GM12878 (cell line): ENCODE measurements at regions not wholly inside any gene's neighbourhood (a gene's known extent, or its start where the extent isn't known, plus 50 kb on each side); places are given as distances from the start of the nearest gene placed in this dataset.

Experiments used
- ATAC-seq: fragments of 200-7000 bp; cut with Tn5 transposase; 3 replicates; pipeline ENCODE4 v1.9.1; 2020; ENCODE audit warnings: mild to moderate bottlenecking, moderate library complexity
- BruUV-seq: library from RNA; stranded (reverse); fragments of 400-500 nt; replicated peaks from 2 replicates; lab custom pipeline; 2021; lab: Mats Ljungman, UMichigan
- CTCF ChIA-PET: fragments of 300-600 bp; sonication (Branson Sonifier 250); formaldehyde crosslinking; extraction: SDS; loops from one replicate; lab custom pipeline; 2021; ENCODE audit warnings: inconsistent platforms; lab: Yijun Ruan, JAX
- POLR2A ChIA-PET: fragments of 350-600 bp; formaldehyde crosslinking; extraction: SDS; loops from one replicate; lab custom pipeline; 2021; ENCODE audit warnings: inconsistent platforms; lab: Charles Lee
- RAD21 ChIA-PET: fragments of 300-600 bp; sonication (Branson Sonifier 250); formaldehyde crosslinking; loops from one replicate; lab custom pipeline; 2023; ENCODE audit warnings: antibody characterized with exemption; ENCODE audit not compliant: unreplicated experiment; lab: Charles Lee
- SMC1A ChIA-PET: fragments of 300-600 bp; sonication (Branson Sonifier 250); formaldehyde crosslinking; loops from one replicate; lab custom pipeline; 2023; ENCODE audit not compliant: unreplicated experiment, uncharacterized antibody; lab: Charles Lee
- DNase-seq: peaks from one replicate; pipeline ENCODE4 v3.0.0-alpha.2; 2011; ENCODE audit warnings: low read depth, low spot score
- FAIRE-seq: peaks from 3 replicates; lab custom pipeline; 2011; peaks lifted over from hg19 to GRCh38; lab: Jason Lieb, UNC
- H2AFZ ChIP-seq: 2 replicates; pipeline ENCODE4 v1.6.0; 2011; ENCODE audit warnings: low read depth, low read length, control low read depth; ENCODE audit not compliant: control insufficient read depth
- H3K27ac ChIP-seq: 2 replicates; pipeline ENCODE4 v1.5.1; 2011; ENCODE audit warnings: control low read depth; ENCODE audit not compliant: control insufficient read depth, insufficient read depth
- H3K27me3 ChIP-seq, 2 experiments: replicated peaks in 1 of 2; 2 replicates each; pipeline versions ENCODE4 v1.6.0 to v1.6.1; 2011; ENCODE audit warnings: low read length in 1 of 2; ENCODE audit not compliant: control insufficient read depth in 2 of 2, insufficient read depth in 2 of 2
- H3K36me3 ChIP-seq, 2 experiments: 2 replicates each; pipeline ENCODE4 v1.5.1; 2011; ENCODE audit warnings: low read length in 1 of 2; ENCODE audit not compliant: control insufficient read depth in 2 of 2, insufficient read depth in 2 of 2
- H3K4me1 ChIP-seq: 2 replicates; pipeline ENCODE4 v1.6.1; 2011; ENCODE audit warnings: mild to moderate bottlenecking, low read length, moderate library complexity, mixed read lengths; ENCODE audit not compliant: control insufficient read depth, insufficient read depth
- H3K4me2 ChIP-seq: 2 replicates; pipeline ENCODE4 v1.6.0; 2011; ENCODE audit warnings: control low read depth; ENCODE audit not compliant: control insufficient read depth, insufficient read depth
- H3K4me3 ChIP-seq: fragments of 200-600 bp; sonication (generic); 2 replicates; pipeline ENCODE4 v1.5.1; 2016
- H3K79me2 ChIP-seq: 2 replicates; pipeline ENCODE4 v1.6.0; 2011; ENCODE audit warnings: low read length; ENCODE audit not compliant: control insufficient read depth, insufficient read depth
- H3K9ac ChIP-seq: 2 replicates; pipeline ENCODE4 v1.8.0; 2011; ENCODE audit warnings: low read length, control low read depth, mixed read lengths; ENCODE audit not compliant: control insufficient read depth, insufficient read depth
- H3K9me3 ChIP-seq: replicated peaks from 3 replicates; pipeline ENCODE4 v1.5.1; 2011; ENCODE audit warnings: mild to moderate bottlenecking, low read length; ENCODE audit not compliant: control insufficient read depth, insufficient read depth
- H4K20me1 ChIP-seq: 2 replicates; pipeline ENCODE4 v1.6.0; 2011; ENCODE audit not compliant: control insufficient read depth, insufficient read depth
- CBX3 ChIP-seq: fragments of 200-600 bp; sonication (generic); IDR thresholded peaks from 2 replicates; pipeline ENCODE4 v1.6.1; 2016; ENCODE audit warnings: low read depth, borderline replicate concordance
- DPF2 ChIP-seq: fragments of 450-650 bp; IDR thresholded peaks from 2 replicates; pipeline ENCODE4 v1.6.1; 2017; ENCODE audit warnings: mild to moderate bottlenecking
- KDM1A ChIP-seq: fragments of 200-600 bp; sonication (generic); IDR thresholded peaks from 2 replicates; pipeline ENCODE4 v1.6.1; 2016; ENCODE audit warnings: borderline replicate concordance
- MXI1 ChIP-seq: fragments of 150-350 bp; IDR thresholded peaks from 2 replicates; pipeline ENCODE4 v1.6.1; 2011; ENCODE audit warnings: low read depth, mild to moderate bottlenecking, inconsistent platforms, low read length, improper control_type of control experiment
- PAX5 ChIP-seq: IDR thresholded peaks from 2 replicates; pipeline ENCODE4 v1.6.1; 2011; ENCODE audit warnings: low read depth, low read length, borderline replicate concordance
- RCOR1 ChIP-seq: conservative IDR thresholded peaks from 2 replicates; pipeline ENCODE4 v1.6.1; 2012; ENCODE audit warnings: low read depth, low read length, improper control_type of control experiment
- SMC3 ChIP-seq: IDR thresholded peaks from 2 replicates; pipeline ENCODE4 v1.6.1; 2011; ENCODE audit warnings: low read length, improper control_type of control experiment, borderline replicate concordance
- SREBF1 ChIP-seq: IDR thresholded peaks from 2 replicates; pipeline ENCODE4 v1.6.1; 2012; ENCODE audit warnings: mild to moderate bottlenecking, low read length
- TCF7 ChIP-seq: IDR thresholded peaks from 2 replicates; pipeline ENCODE4 v1.6.1; 2014; ENCODE audit warnings: antibody characterized with exemption, borderline replicate concordance
- YBX1 ChIP-seq: fragments of 450-650 bp; IDR thresholded peaks from 2 replicates; pipeline ENCODE4 v1.6.1; 2016; ENCODE audit warnings: antibody characterized with exemption
- ZZZ3 ChIP-seq: IDR thresholded peaks from 2 replicates; pipeline ENCODE4 v1.6.1; 2011; ENCODE audit warnings: low read depth; ENCODE audit not compliant: control insufficient read depth, insufficient read length
- WGBS: methylation state at CpG from one replicate; pipeline ENCODE4 v1.1.6; 2016; ENCODE audit warnings: low lambda C conversion rate; ENCODE audit not compliant: insufficient replicate concordance, insufficient coverage; ENCODE audit errors: missing lambda C conversion rate; 5-methylcytosine and 5-hydroxymethylcytosine counted together
- in situ Hi-C: fragments of 300-500 bp; cut with MboI; formaldehyde crosslinking; loops from 9 replicates; pipeline ENCODE4 v1.14.3; 2018; ENCODE audit warnings: mixed read lengths
- intact Hi-C: fragments of 100-400 bp; cut with micrococcal nuclease; formaldehyde crosslinking; loops from one replicate; pipeline ENCODE4 v1.14.2; 2022; ENCODE audit not compliant: unreplicated experiment
- TF ChIP-seq, protein P1 (sequence below): fragments of 450-650 bp; IDR thresholded peaks from 2 replicates; pipeline ENCODE4 v1.6.1; 2017; ENCODE audit warnings: mild to moderate bottlenecking
- TF ChIP-seq, protein P2 (sequence below): IDR thresholded peaks from 2 replicates; pipeline ENCODE4 v1.6.1; 2012; ENCODE audit warnings: mild to moderate bottlenecking, low read depth, low read length
- TF ChIP-seq, protein P3 (sequence below): IDR thresholded peaks from 2 replicates; pipeline ENCODE4 v1.6.1; 2011; ENCODE audit warnings: low read depth, mild to moderate bottlenecking, low read length, moderate library complexity, borderline replicate concordance; ENCODE audit errors: extremely low read depth
- TF ChIP-seq, protein P4 (sequence below): fragments of 450-650 bp; formaldehyde crosslinking; IDR thresholded peaks from 2 replicates; pipeline ENCODE4 v1.5.0; 2022; ENCODE audit warnings: mild to moderate bottlenecking, missing genetic modification characterization

DNA sequence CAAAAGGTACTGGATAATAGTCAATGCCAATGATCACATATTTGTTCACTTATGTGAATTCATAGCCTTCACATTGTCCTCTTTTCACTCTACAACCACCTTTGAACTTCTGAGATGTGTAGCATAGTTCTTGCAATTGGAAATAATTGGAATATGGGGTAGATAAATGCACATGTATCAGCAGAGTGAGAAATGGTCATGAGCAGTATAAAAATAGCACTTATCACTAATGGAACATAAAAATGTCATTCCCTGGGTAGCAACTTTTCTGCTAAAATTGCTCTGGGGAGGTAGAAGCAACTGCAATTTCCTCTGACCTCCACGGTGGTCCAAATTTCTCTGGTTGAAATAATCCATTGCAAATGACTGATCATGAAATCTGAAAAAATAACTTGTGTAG is 1785.7 kb upstream of the FLRT2 start (continued):
- TF ChIP-seq, protein P1, sequence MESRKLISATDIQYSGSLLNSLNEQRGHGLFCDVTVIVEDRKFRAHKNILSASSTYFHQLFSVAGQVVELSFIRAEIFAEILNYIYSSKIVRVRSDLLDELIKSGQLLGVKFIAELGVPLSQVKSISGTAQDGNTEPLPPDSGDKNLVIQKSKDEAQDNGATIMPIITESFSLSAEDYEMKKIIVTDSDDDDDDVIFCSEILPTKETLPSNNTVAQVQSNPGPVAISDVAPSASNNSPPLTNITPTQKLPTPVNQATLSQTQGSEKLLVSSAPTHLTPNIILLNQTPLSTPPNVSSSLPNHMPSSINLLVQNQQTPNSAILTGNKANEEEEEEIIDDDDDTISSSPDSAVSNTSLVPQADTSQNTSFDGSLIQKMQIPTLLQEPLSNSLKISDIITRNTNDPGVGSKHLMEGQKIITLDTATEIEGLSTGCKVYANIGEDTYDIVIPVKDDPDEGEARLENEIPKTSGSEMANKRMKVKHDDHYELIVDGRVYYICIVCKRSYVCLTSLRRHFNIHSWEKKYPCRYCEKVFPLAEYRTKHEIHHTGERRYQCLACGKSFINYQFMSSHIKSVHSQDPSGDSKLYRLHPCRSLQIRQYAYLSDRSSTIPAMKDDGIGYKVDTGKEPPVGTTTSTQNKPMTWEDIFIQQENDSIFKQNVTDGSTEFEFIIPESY, result no peak
- TF ChIP-seq, protein P2, sequence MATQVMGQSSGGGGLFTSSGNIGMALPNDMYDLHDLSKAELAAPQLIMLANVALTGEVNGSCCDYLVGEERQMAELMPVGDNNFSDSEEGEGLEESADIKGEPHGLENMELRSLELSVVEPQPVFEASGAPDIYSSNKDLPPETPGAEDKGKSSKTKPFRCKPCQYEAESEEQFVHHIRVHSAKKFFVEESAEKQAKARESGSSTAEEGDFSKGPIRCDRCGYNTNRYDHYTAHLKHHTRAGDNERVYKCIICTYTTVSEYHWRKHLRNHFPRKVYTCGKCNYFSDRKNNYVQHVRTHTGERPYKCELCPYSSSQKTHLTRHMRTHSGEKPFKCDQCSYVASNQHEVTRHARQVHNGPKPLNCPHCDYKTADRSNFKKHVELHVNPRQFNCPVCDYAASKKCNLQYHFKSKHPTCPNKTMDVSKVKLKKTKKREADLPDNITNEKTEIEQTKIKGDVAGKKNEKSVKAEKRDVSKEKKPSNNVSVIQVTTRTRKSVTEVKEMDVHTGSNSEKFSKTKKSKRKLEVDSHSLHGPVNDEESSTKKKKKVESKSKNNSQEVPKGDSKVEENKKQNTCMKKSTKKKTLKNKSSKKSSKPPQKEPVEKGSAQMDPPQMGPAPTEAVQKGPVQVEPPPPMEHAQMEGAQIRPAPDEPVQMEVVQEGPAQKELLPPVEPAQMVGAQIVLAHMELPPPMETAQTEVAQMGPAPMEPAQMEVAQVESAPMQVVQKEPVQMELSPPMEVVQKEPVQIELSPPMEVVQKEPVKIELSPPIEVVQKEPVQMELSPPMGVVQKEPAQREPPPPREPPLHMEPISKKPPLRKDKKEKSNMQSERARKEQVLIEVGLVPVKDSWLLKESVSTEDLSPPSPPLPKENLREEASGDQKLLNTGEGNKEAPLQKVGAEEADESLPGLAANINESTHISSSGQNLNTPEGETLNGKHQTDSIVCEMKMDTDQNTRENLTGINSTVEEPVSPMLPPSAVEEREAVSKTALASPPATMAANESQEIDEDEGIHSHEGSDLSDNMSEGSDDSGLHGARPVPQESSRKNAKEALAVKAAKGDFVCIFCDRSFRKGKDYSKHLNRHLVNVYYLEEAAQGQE, result no peak
- TF ChIP-seq KDM1A, result no peak
- TF ChIP-seq, protein P3, sequence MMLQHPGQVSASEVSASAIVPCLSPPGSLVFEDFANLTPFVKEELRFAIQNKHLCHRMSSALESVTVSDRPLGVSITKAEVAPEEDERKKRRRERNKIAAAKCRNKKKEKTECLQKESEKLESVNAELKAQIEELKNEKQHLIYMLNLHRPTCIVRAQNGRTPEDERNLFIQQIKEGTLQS, result no peak

DNA sequence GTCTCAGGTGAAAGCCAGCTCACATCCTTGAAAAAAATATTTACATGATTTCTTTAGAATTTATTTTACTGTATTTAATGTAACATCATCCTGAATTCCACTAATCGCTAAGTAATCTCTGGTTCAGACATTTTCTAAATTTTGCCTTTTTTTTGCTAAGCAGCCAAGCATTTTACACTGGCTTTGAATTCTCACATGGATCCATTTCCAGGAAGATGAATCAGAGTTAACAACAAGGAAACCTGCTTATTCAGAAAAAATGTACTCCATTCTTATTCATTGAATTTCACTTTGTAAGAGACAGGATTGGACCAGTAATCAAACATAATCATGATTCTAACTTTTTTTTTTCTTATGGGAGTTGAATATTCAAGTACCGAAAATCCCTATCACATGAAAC is 1785.1 kb upstream of the FLRT2 start:
- FAIRE-seq, result no peak
- Histone ChIP-seq H2AFZ (no peak overlapping the region), H3K9me3 (no peaks in the 10 kb centered on the region), H3K9ac (no peak overlapping the region), H3K4me2 (no peak overlapping the region), H3K79me2 (no peaks in the 10 kb centered on the region), H3K4me3 (no peak overlapping the region), H3K27me3 (no peaks in the 10 kb centered on the region), H3K4me1 (no peaks in the 10 kb centered on the region), H3K36me3 (no peaks in the 10 kb centered on the region), H4K20me1 (no peaks in the 10 kb centered on the region), H3K27ac (no peak overlapping the region)
- DNase-seq, result no peak
- WGBS, result 41% methylated on average over 2 of the region's 2 CpGs
- ChIA-PET CTCF (no interaction called here), RAD21 (no interaction called here), POLR2A (no interaction called here), SMC1A (interaction anchor here (1.0 kb wide), 1 partner anchor 11 kb away, joined by 4 read pairs; no protein-coding TSS in a partner anchor)
- no peak for ATAC-seq
- in situ Hi-C loops (no loop called here), intact Hi-C loops (no loop called here)
- BruUV-seq, result no TSS peak
- TF ChIP-seq CBX3 (no peak), RCOR1 (no peak), MXI1 (no peak), PAX5 (no peak), SMC3 (no peak), YBX1 (no peak), SREBF1 (no peak), TCF7 (no peak), DPF2 (no peak), ZZZ3 (no peak)
- TF ChIP-seq, protein P4, sequence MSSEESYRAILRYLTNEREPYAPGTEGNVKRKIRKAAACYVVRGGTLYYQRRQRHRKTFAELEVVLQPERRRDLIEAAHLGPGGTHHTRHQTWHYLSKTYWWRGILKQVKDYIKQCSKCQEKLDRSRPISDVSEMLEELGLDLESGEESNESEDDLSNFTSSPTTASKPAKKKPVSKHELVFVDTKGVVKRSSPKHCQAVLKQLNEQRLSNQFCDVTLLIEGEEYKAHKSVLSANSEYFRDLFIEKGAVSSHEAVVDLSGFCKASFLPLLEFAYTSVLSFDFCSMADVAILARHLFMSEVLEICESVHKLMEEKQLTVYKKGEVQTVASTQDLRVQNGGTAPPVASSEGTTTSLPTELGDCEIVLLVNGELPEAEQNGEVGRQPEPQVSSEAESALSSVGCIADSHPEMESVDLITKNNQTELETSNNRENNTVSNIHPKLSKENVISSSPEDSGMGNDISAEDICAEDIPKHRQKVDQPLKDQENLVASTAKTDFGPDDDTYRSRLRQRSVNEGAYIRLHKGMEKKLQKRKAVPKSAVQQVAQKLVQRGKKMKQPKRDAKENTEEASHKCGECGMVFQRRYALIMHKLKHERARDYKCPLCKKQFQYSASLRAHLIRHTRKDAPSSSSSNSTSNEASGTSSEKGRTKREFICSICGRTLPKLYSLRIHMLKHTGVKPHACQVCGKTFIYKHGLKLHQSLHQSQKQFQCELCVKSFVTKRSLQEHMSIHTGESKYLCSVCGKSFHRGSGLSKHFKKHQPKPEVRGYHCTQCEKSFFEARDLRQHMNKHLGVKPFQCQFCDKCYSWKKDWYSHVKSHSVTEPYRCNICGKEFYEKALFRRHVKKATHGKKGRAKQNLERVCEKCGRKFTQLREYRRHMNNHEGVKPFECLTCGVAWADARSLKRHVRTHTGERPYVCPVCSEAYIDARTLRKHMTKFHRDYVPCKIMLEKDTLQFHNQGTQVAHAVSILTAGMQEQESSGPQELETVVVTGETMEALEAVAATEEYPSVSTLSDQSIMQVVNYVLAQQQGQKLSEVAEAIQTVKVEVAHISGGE (CRISPR knock-in tag), result no peak
